ENCODE measurements at regions not wholly inside any gene's neighbourhood (a gene's known extent, or its start where the extent isn't known, plus 50 kb on each side); places are given as distances from the start of the nearest gene placed in this dataset.

DNA sequence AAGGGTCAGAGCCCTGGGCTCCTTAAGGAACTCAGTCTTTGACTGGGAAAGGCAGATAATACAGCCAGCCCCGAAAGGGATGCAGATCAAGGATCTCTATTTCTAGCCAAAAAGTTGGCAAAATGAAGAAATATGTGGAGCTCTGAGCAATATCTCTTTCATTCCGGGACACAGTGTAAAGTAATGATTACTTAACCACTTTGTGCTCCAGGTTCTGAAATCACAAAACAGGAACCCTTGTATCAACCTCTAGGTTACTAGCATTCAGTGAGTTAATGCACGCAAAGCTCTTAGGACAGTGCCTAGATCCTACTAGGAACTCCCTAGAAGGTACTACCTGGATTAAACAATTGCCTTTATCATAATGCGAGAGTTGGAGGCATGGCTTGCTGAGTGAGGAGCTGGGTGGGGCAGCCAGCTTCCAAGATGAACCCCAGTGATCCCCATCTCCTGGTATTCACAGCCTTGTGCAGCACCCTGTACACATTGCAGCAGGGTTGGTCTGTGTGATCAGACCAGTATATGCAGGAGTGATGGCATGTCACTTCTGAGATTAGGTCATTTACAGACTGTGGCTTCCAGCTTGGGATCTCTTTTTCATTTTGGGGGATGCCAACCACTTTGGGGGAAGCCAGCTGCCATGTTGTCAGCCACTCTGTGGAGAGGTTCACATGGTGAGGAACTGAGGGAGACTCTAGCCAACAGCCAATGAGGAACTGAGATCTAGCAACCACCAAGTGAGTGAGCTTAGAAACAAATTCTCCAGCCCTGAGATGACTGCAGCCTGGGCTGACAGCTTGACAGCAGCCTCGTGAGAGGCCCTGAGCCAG, 103.1 kb upstream of the SLC44A1 start:
- H3K9me3 ChIP-seq (ENCODE audit: control insufficient read depth in 1 of 2, low read length in 2 of 2), result no peaks in the 10 kb centered on the region
- no peak overlapping the region for H3K9ac ChIP-seq (ENCODE audit: low read depth in 1 of 2, low read length in 2 of 2)
- no peaks in the 10 kb centered on the region for H3K4me1 ChIP-seq (ENCODE audit: control insufficient read depth in 1 of 2, insufficient read depth in 2 of 2, low read length in 2 of 2)
- H3K4me3 ChIP-seq (ENCODE audit: low read depth in 1 of 2, low read length in 2 of 2), result no peak overlapping the region
- H3K36me3 ChIP-seq (ENCODE audit: control insufficient read depth in 1 of 2, insufficient read depth in 2 of 2, low read length in 2 of 2), result no peaks in the 10 kb centered on the region
- no peak overlapping the region for H3K27ac ChIP-seq (ENCODE audit: low read depth, low read length)
- no peaks in the 10 kb centered on the region for H3K27me3 ChIP-seq (ENCODE audit: control insufficient read depth in 1 of 2, insufficient read depth in 2 of 2, low read length in 2 of 2)

DNA sequence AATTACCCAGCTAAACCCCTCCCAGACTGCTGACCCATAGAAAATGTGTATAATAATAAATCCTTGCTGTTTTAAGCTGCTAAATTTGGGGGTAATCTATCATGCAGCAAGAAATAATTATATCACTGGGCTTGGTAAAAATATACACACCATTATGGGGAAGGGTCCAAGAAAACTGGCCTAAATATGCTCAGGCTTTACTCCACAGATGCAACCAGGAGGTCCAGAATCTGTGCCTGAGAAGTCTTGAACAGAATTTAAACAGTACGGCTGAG, 102.5 kb upstream of the SLC44A1 start:
- H3K9ac ChIP-seq (ENCODE audit: low read depth in 1 of 2, low read length in 2 of 2), result no peak overlapping the region
- H3K27ac ChIP-seq (ENCODE audit: low read depth, low read length), result no peak overlapping the region
- no peaks in the 10 kb centered on the region for H3K4me1 ChIP-seq (ENCODE audit: control insufficient read depth in 1 of 2, insufficient read depth in 2 of 2, low read length in 2 of 2)
- no peaks in the 10 kb centered on the region for H3K9me3 ChIP-seq (ENCODE audit: control insufficient read depth in 1 of 2, low read length in 2 of 2)
- no peaks in the 10 kb centered on the region for H3K27me3 ChIP-seq (ENCODE audit: control insufficient read depth in 1 of 2, insufficient read depth in 2 of 2, low read length in 2 of 2)
- H3K36me3 ChIP-seq (ENCODE audit: control insufficient read depth in 1 of 2, insufficient read depth in 2 of 2, low read length in 2 of 2), result no peaks in the 10 kb centered on the region
- H3K4me3 ChIP-seq (ENCODE audit: low read depth in 1 of 2, low read length in 2 of 2), result no peak overlapping the region

DNA sequence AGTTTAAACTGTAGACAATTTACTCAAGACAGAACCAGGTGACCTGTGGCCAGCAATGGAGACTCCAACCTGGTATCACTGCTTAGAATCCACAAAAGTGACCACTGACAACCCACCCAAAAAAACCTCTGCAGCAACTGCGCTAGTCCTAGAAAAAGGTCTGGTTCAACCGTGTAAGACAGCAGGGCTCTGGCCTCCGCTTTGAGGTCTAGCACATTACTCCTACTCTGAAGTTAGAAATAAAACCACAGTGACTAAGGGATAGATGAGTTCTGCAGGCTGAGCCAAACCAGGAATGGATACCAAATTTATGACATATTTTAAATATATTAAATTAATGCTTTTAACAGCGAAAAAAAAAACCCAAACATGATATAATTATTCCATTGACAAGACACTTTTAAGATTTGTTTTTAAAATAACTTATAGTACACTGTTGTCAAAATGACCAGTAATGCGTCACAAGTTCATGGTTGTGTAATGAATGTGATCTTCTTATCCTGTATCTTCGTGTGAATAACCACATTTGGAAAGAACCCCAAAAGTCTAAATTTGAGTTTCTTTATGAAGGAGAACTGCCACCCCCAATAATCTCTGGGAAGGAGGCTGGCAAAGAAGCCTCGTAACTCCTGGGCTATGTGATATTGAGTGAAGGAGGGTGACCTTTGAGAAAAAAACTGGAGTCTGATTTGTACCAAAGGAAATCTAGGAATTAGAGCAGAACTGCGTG, 101.9 kb upstream of the SLC44A1 start:
- no peaks in the 10 kb centered on the region for H3K4me1 ChIP-seq (ENCODE audit: control insufficient read depth in 1 of 2, insufficient read depth in 2 of 2, low read length in 2 of 2)
- no peaks in the 10 kb centered on the region for H3K36me3 ChIP-seq (ENCODE audit: control insufficient read depth in 1 of 2, insufficient read depth in 2 of 2, low read length in 2 of 2)
- no peaks in the 10 kb centered on the region for H3K27me3 ChIP-seq (ENCODE audit: control insufficient read depth in 1 of 2, insufficient read depth in 2 of 2, low read length in 2 of 2)
- H3K27ac ChIP-seq (ENCODE audit: low read depth, low read length), result no peak overlapping the region
- H3K4me3 ChIP-seq (ENCODE audit: low read depth in 1 of 2, low read length in 2 of 2), result no peak overlapping the region
- no peak overlapping the region for H3K9ac ChIP-seq (ENCODE audit: low read depth in 1 of 2, low read length in 2 of 2)
- no peaks in the 10 kb centered on the region for H3K9me3 ChIP-seq (ENCODE audit: control insufficient read depth in 1 of 2, low read length in 2 of 2)

DNA sequence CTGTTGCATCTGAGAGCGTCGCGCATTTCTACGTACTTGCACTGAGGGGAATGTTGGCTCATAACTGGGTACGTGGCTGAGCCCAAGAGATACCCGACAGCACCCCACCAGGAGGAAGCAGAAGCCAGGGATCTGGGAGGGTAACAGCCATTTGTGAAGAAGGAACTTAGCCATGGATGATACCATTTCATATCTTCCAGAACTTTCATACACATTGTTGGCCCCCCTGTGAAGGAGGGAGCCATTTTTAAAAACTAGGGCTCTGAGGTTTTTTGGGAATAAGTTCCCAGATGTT, 101.4 kb upstream of the SLC44A1 start:
- Histone ChIP-seq H3K27me3 (ENCODE audit: control insufficient read depth in 1 of 2, insufficient read depth in 2 of 2, low read length in 2 of 2) (no peaks in the 10 kb centered on the region), H3K36me3 (ENCODE audit: control insufficient read depth in 1 of 2, insufficient read depth in 2 of 2, low read length in 2 of 2) (no peaks in the 10 kb centered on the region), H3K27ac (ENCODE audit: low read depth, low read length) (no peak overlapping the region), H3K9me3 (ENCODE audit: control insufficient read depth in 1 of 2, low read length in 2 of 2) (no peaks in the 10 kb centered on the region), H3K4me3 (ENCODE audit: low read depth in 1 of 2, low read length in 2 of 2) (no peak overlapping the region), H3K4me1 (ENCODE audit: control insufficient read depth in 1 of 2, insufficient read depth in 2 of 2, low read length in 2 of 2) (no peaks in the 10 kb centered on the region), H3K9ac (ENCODE audit: low read depth in 1 of 2, low read length in 2 of 2) (no peak overlapping the region)

DNA sequence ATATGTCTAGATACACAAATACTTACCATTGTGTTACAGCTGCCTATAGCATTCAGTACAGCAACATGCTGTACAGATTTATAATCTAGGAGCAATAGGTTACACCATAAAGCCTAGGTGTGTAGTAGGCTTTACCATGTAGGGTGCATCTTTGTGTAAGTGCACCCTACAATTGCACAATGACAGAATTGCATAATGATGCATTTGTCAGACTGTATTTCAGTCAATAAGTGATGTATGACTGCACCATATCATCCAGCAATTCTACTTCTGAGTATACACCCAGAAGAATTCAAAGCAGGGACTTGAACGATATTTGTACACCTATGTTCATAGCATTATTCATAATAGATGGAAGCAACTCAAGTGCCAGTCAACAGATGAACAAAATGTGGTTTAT, 100.4 kb upstream of the SLC44A1 start:
- no peaks in the 10 kb centered on the region for H3K36me3 ChIP-seq (ENCODE audit: control insufficient read depth in 1 of 2, insufficient read depth in 2 of 2, low read length in 2 of 2)
- no peaks in the 10 kb centered on the region for H3K4me1 ChIP-seq (ENCODE audit: control insufficient read depth in 1 of 2, insufficient read depth in 2 of 2, low read length in 2 of 2)
- H3K4me3 ChIP-seq (ENCODE audit: low read depth in 1 of 2, low read length in 2 of 2), result no peak overlapping the region
- no peak overlapping the region for H3K9ac ChIP-seq (ENCODE audit: low read depth in 1 of 2, low read length in 2 of 2)
- H3K27ac ChIP-seq (ENCODE audit: low read depth, low read length), result no peak overlapping the region
- no peaks in the 10 kb centered on the region for H3K27me3 ChIP-seq (ENCODE audit: control insufficient read depth in 1 of 2, insufficient read depth in 2 of 2, low read length in 2 of 2)
- H3K9me3 ChIP-seq (ENCODE audit: control insufficient read depth in 1 of 2, low read length in 2 of 2), result no peaks in the 10 kb centered on the region

DNA sequence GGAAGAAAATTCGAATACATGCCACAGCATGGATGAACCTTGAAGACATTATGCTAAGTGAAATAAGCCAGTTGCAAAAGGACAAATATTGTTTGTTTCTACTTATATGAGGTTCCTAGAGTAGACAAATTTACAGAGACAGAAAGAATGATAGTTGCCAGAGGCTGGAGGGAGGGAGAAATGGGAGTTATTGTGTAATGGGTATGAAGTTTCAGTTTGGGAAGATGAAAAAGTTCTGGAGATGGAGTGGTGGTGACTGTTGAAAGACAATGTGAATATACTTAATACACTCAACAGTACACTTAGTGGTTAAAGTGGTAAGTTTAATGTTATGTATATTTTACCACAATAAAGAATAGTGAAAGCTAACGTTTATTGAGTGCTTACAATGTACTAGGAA, 99.6 kb upstream of the SLC44A1 start:
- no peak overlapping the region for H3K4me3 ChIP-seq (ENCODE audit: low read depth in 1 of 2, low read length in 2 of 2)
- no peaks in the 10 kb centered on the region for H3K27me3 ChIP-seq (ENCODE audit: control insufficient read depth in 1 of 2, insufficient read depth in 2 of 2, low read length in 2 of 2)
- no peak overlapping the region for H3K27ac ChIP-seq (ENCODE audit: low read depth, low read length)
- H3K9me3 ChIP-seq (ENCODE audit: control insufficient read depth in 1 of 2, low read length in 2 of 2), result no peaks in the 10 kb centered on the region
- no peak overlapping the region for H3K9ac ChIP-seq (ENCODE audit: low read depth in 1 of 2, low read length in 2 of 2)
- no peaks in the 10 kb centered on the region for H3K36me3 ChIP-seq (ENCODE audit: control insufficient read depth in 1 of 2, insufficient read depth in 2 of 2, low read length in 2 of 2)
- H3K4me1 ChIP-seq (ENCODE audit: control insufficient read depth in 1 of 2, insufficient read depth in 2 of 2, low read length in 2 of 2), result no peaks in the 10 kb centered on the region

DNA sequence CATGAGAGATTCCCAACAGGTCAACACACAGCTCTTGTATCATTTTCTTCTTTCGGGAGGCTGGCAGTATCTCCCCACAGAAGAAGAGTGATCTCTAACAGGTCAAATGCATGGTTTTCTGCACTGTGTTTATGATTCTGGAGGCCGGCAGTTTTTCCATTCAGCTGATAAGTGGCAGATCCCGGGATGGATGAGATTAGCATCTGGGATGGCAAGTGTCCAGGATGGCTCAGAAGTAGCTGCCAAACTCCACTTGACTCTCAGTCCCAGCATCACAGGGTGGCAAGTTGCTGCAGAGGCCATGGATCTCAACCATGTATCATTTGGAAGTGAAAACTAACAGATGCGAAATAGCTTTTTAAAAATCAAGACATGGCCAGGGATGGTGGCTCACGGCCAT, 97.8 kb upstream of the SLC44A1 start:
- Histone ChIP-seq H3K4me1 (ENCODE audit: control insufficient read depth in 1 of 2, insufficient read depth in 2 of 2, low read length in 2 of 2) (no peaks in the 10 kb centered on the region), H3K36me3 (ENCODE audit: control insufficient read depth in 1 of 2, insufficient read depth in 2 of 2, low read length in 2 of 2) (no peaks in the 10 kb centered on the region), H3K9ac (ENCODE audit: low read depth in 1 of 2, low read length in 2 of 2) (no peak overlapping the region), H3K9me3 (ENCODE audit: control insufficient read depth in 1 of 2, low read length in 2 of 2) (no peaks in the 10 kb centered on the region), H3K27me3 (ENCODE audit: control insufficient read depth in 1 of 2, insufficient read depth in 2 of 2, low read length in 2 of 2) (no peaks in the 10 kb centered on the region), H3K4me3 (ENCODE audit: low read depth in 1 of 2, low read length in 2 of 2) (no peak overlapping the region), H3K27ac (ENCODE audit: low read depth, low read length) (no peak overlapping the region)

DNA sequence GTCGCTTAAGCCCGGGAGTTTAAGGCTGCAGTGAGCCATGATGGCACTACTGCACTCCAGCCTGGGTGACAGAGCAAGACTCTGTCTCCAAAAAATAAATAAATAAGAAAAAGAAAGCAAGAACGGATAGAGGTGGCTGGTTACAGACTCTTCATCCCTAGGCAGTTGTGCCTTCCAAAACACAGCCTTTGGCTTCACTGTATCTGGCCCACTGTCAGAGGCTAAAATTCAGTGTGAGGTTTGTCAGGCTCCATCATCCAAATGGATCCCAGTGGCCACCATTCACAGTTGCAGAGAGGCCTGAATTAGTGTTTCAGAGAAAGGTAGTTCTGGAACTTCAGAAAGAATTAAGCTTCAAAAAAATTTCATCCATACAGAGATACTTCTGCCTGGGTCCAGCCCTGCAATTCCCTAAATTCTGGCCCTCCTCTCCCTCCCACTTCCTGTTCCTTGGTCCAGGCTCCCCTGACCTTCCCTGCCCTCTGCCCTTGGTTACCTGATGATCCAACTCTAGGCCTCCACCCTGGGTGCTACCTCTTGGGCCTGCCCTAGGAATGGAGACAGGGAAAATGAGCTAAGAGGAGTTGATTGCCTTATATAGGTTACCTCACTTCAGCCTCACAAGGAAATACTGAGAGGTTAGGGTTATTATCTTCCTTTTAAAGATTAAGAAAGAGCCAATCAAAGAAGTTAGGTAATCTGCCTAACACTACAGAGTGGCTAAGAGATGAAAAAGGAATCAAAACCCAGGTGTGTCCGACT, 97.2 kb upstream of the SLC44A1 start:
- H3K27me3 ChIP-seq (ENCODE audit: control insufficient read depth in 1 of 2, insufficient read depth in 2 of 2, low read length in 2 of 2), result no peaks in the 10 kb centered on the region
- H3K9ac ChIP-seq (ENCODE audit: low read depth in 1 of 2, low read length in 2 of 2), result no peak overlapping the region
- no peaks in the 10 kb centered on the region for H3K4me1 ChIP-seq (ENCODE audit: control insufficient read depth in 1 of 2, insufficient read depth in 2 of 2, low read length in 2 of 2)
- no peaks in the 10 kb centered on the region for H3K9me3 ChIP-seq (ENCODE audit: control insufficient read depth in 1 of 2, low read length in 2 of 2)
- H3K4me3 ChIP-seq (ENCODE audit: low read depth in 1 of 2, low read length in 2 of 2), result no peak overlapping the region
- no peaks in the 10 kb centered on the region for H3K36me3 ChIP-seq (ENCODE audit: control insufficient read depth in 1 of 2, insufficient read depth in 2 of 2, low read length in 2 of 2)
- no peak overlapping the region for H3K27ac ChIP-seq (ENCODE audit: low read depth, low read length)

DNA sequence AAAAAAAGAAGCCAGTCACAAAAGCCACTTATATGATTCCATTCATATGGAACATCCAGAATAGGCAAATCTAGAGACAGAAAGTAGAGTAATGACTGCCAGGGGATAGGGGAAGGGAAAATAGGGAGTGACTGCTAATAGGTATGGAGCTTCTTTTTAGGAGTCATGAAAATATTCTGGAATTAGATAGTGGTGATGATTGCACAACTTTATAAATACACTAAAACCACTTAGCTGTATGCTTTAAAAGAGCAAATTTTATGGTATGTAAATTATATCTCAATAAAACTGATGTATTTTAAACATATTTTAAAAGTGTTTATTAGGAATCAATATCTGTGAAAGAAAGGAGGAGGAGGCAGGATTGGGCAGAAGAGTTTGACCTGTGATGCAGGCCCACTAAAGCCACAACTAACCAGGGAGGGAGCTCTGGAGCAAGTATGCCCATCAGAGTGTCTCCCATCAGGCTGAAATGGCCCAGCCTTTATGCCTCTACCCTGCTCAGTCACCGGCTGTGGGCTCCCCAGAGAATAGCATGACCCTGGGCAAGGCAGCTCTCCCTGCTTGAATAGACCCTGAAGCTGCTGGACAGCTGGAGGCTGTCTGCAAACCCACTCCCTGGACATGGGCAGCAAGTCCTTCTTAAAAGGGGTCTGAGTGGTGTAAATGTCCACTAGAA, 96.0 kb upstream of the SLC44A1 start:
- no peak overlapping the region for H3K27ac ChIP-seq (ENCODE audit: low read depth, low read length)
- no peaks in the 10 kb centered on the region for H3K4me1 ChIP-seq (ENCODE audit: control insufficient read depth in 1 of 2, insufficient read depth in 2 of 2, low read length in 2 of 2)
- H3K27me3 ChIP-seq (ENCODE audit: control insufficient read depth in 1 of 2, insufficient read depth in 2 of 2, low read length in 2 of 2), result no peaks in the 10 kb centered on the region
- H3K4me3 ChIP-seq (ENCODE audit: low read depth in 1 of 2, low read length in 2 of 2), result no peak overlapping the region
- no peaks in the 10 kb centered on the region for H3K9me3 ChIP-seq (ENCODE audit: control insufficient read depth in 1 of 2, low read length in 2 of 2)
- no peaks in the 10 kb centered on the region for H3K36me3 ChIP-seq (ENCODE audit: control insufficient read depth in 1 of 2, insufficient read depth in 2 of 2, low read length in 2 of 2)
- H3K9ac ChIP-seq (ENCODE audit: low read depth in 1 of 2, low read length in 2 of 2), result no peak overlapping the region

All from duodenal mucosa (tissue), 2 donors.